Activated T-helper 2 cell treated with anti-CD3 and anti-CD28 coated beads, Interferon-gamma antibody, Interleukin-2, Interleukin-4, amounts not matched to agents 10 μg/mL and 5 μg/mL and 100 μg/mL, durations not matched to agents 14 hours and 24 hours and 36 hours (primary cell): ENCODE measurements at regions not wholly inside any gene's neighbourhood (a gene's known extent, or its start where the extent isn't known, plus 50 kb on each side); places are given as distances from the start of the nearest gene placed in this dataset.

Experiments used
- DNase-seq: peaks from one replicate; pipeline ENCODE4 v3.0.0; 2021; ENCODE audit warnings: low spot score
- H3K27ac Mint-ChIP-seq: one replicate; pipeline ENCODE4 v1.8.0; 2021; ENCODE audit warnings: mixed read lengths
- H3K27me3 Mint-ChIP-seq: one replicate; pipeline ENCODE4 v1.8.0; 2021; ENCODE audit warnings: low read depth, mixed read lengths
- H3K36me3 Mint-ChIP-seq: one replicate; pipeline ENCODE4 v1.8.0; 2021; ENCODE audit warnings: low read depth, mixed read lengths
- H3K4me1 Mint-ChIP-seq: one replicate; pipeline ENCODE4 v1.8.0; 2021; ENCODE audit warnings: low read depth, mixed read lengths
- H3K4me3 Mint-ChIP-seq: one replicate; pipeline ENCODE4 v1.8.0; 2021; ENCODE audit warnings: low read depth, mild to moderate bottlenecking, moderate library complexity, mixed read lengths
- H3K9me3 Mint-ChIP-seq: one replicate; pipeline ENCODE4 v1.8.0; 2021; ENCODE audit warnings: mixed read lengths
- intact Hi-C: fragments of 100-400 bp; cut with micrococcal nuclease; formaldehyde crosslinking; loops from one replicate; pipeline ENCODE4 v1.15.1; 2023

- Mint-ChIP-seq H3K4me1 (no peaks in the 10 kb centered on the region), H3K4me3 (no peak overlapping the region), H3K9me3 (peaks cover 17% of the 10 kb centered on the region), H3K27ac (no peak overlapping the region), H3K36me3 (no peaks in the 10 kb centered on the region), H3K27me3 (no peaks in the 10 kb centered on the region)
- intact Hi-C loops = no loop called here
- DNase-seq = no peak
Observed at GRCh38 chr18:65329010-65329409, 421.8 kb upstream of the CDH7 start.

GRCh38 chr18:65326805-65327204 is 424.0 kb upstream of the CDH7 start:
- DNase-seq = no peak
- H3K9me3 Mint-ChIP-seq = peaks cover 9% of the 10 kb centered on the region
- H3K4me1 Mint-ChIP-seq = no peaks in the 10 kb centered on the region
- H3K4me3 Mint-ChIP-seq = no peak overlapping the region
- no peaks in the 10 kb centered on the region for H3K36me3 Mint-ChIP-seq
- no peak overlapping the region for H3K27ac Mint-ChIP-seq
- no peaks in the 10 kb centered on the region for H3K27me3 Mint-ChIP-seq
- intact Hi-C loops = no loop called here

- H3K4me1 Mint-ChIP-seq = no peaks in the 10 kb centered on the region
- H3K4me3 Mint-ChIP-seq = no peak overlapping the region
- no peak overlapping the region for H3K27ac Mint-ChIP-seq
- peaks cover 26% of the 10 kb centered on the region for H3K9me3 Mint-ChIP-seq
- H3K36me3 Mint-ChIP-seq = no peaks in the 10 kb centered on the region
- DNase-seq = no peak
- H3K27me3 Mint-ChIP-seq = no peaks in the 10 kb centered on the region
- intact Hi-C loops = no loop called here
Observed at GRCh38 chr18:65322895-65323294, 427.9 kb upstream of the CDH7 start.

DNA sequence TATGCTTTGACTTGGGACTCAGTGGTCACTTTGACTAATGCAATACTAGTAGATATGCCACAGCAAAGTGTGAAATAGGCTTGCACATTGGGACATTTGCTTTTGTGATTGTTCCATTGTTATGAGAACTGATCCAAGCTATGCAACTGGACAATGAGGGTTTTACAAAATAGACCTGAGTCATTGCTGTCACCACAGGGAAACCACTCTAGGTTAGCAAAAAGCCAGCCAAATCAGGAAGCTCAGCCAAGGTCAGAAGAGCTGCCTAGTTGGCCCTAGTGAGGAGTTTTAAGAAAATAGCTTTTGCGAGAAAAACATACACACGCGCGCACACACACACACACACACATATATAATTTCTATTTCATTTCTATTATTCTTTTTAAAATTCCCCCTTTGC is 452.4 kb upstream of the CDH7 start:
- Mint-ChIP-seq H3K9me3 (peaks cover 9% of the 10 kb centered on the region), H3K27ac (no peak overlapping the region), H3K27me3 (no peaks in the 10 kb centered on the region), H3K4me3 (no peak overlapping the region), H3K36me3 (no peaks in the 10 kb centered on the region), H3K4me1 (no peaks in the 10 kb centered on the region)
- intact Hi-C loops = no loop called here
- DNase-seq = no peak

- H3K27ac Mint-ChIP-seq = no peak overlapping the region
- no peak for DNase-seq
- intact Hi-C loops = no loop called here
- H3K36me3 Mint-ChIP-seq = no peaks in the 10 kb centered on the region
- H3K27me3 Mint-ChIP-seq = no peaks in the 10 kb centered on the region
- H3K4me1 Mint-ChIP-seq = no peaks in the 10 kb centered on the region
- H3K4me3 Mint-ChIP-seq = no peak overlapping the region
- H3K9me3 Mint-ChIP-seq = peaks cover 25% of the 10 kb centered on the region
Observed at GRCh38 chr18:65288908-65289307, 461.9 kb upstream of the CDH7 start.

- H3K27me3 Mint-ChIP-seq = no peaks in the 10 kb centered on the region
- H3K4me1 Mint-ChIP-seq = no peaks in the 10 kb centered on the region
- no peak overlapping the region for H3K4me3 Mint-ChIP-seq
- no peak overlapping the region for H3K27ac Mint-ChIP-seq
- H3K36me3 Mint-ChIP-seq = no peaks in the 10 kb centered on the region
- H3K9me3 Mint-ChIP-seq = peaks cover 29% of the 10 kb centered on the region
- no peak for DNase-seq
- intact Hi-C loops = no loop called here
Observed at GRCh38 chr18:65287652-65288051, 463.2 kb upstream of the CDH7 start.

DNA sequence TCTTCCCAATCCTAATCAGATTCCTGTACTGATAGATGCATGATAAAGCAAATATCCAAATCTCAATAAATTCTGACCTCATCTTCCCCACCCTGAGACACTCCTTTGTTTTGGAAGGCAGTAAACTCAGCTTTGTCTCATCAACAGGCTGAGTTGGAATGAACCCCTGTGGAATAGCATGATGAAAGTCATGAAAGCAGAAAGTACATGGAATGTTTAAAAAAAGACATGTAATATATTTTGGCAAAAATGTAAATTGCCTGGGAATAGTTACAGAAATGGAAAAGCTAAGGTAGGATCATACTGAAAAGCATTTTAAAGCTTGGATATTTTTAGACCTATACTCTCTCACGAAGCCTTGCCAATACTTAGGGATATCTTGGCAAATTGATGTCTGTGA is 468.7 kb upstream of the CDH7 start:
- H3K36me3 Mint-ChIP-seq = no peaks in the 10 kb centered on the region
- peaks cover 33% of the 10 kb centered on the region for H3K9me3 Mint-ChIP-seq
- intact Hi-C loops = no loop called here
- H3K27ac Mint-ChIP-seq = no peak overlapping the region
- no peak overlapping the region for H3K4me3 Mint-ChIP-seq
- H3K27me3 Mint-ChIP-seq = no peaks in the 10 kb centered on the region
- no peaks in the 10 kb centered on the region for H3K4me1 Mint-ChIP-seq
- no peak for DNase-seq

DNA sequence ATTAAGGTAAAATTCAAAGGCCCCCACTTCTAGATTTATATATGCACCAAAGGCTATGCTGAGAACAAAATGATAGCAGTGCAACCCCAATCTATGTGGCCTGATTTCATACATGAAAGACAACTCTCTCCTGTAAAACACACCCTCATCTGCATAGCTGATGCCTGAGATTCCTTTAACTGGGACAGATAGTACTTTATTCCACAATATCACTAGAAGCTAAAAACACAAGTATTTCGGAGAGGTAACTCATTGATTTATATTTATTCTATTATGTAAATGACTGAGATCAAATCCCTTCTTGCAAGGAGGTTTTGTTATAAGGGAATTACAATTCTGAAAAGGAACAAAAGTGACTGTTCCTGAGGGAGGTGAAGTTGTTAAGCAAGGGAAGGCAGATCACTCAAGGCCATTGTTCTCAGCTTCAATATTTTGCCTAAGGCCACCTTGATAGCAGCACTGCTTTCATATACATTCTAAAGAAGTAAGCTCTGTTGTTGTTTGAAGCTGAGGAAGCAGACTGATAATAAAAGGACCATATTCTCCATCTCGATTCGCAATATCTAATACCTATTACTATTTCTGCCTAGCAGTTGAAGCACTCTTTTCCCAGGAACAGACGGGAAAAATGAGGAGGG is 471.0 kb upstream of the CDH7 start:
- Mint-ChIP-seq H3K4me3 (no peak overlapping the region), H3K9me3 (peaks cover 36% of the 10 kb centered on the region), H3K4me1 (no peaks in the 10 kb centered on the region), H3K27me3 (no peaks in the 10 kb centered on the region), H3K36me3 (no peaks in the 10 kb centered on the region), H3K27ac (no peak overlapping the region)
- intact Hi-C loops = no loop called here
- no peak for DNase-seq

- H3K27me3 Mint-ChIP-seq = no peaks in the 10 kb centered on the region
- H3K4me1 Mint-ChIP-seq = no peaks in the 10 kb centered on the region
- H3K4me3 Mint-ChIP-seq = no peak overlapping the region
Observed at GRCh38 chr18:65278939-65279667, 471.7 kb upstream of the CDH7 start.

GRCh38 chr18:65269375-65269774 is 481.4 kb upstream of the CDH7 start:
- intact Hi-C loops = no loop called here

More at GRCh38 chr18:65278939-65279667, 471.7 kb upstream of the CDH7 start:
- intact Hi-C loops = no loop called here
- peaks cover 37% of the 10 kb centered on the region for H3K9me3 Mint-ChIP-seq
- DNase-seq = no peak
- H3K36me3 Mint-ChIP-seq = no peaks in the 10 kb centered on the region
- no peak overlapping the region for H3K27ac Mint-ChIP-seq

DNA sequence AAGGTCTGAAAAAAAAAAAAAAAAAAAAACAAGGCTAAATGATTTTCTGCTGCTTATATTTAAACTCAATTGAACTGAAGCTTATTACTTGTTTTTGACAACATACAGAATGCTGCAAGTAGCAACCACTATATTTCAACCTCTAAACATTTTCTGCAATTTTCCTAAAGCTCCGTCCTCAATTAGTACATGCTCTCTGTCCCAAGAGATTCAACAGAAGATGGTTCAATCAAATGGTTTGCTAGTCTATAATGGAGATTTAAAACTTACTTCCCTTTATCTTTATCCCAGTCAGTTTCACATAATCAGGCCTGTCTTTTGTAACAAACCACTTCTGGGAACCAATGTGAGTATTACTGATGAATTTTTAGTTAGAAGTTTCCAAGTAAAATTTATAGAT is 485.1 kb upstream of the CDH7 start:
- Mint-ChIP-seq H3K27me3 (no peaks in the 10 kb centered on the region), H3K4me1 (no peaks in the 10 kb centered on the region), H3K4me3 (no peak overlapping the region), H3K9me3 (peaks cover 14% of the 10 kb centered on the region), H3K36me3 (no peaks in the 10 kb centered on the region), H3K27ac (no peak overlapping the region)
- intact Hi-C loops = no loop called here
- DNase-seq = no peak

More at GRCh38 chr18:65269375-65269774, 481.4 kb upstream of the CDH7 start:
- Mint-ChIP-seq H3K9me3 (peaks cover 5% of the 10 kb centered on the region), H3K4me1 (no peaks in the 10 kb centered on the region), H3K36me3 (no peaks in the 10 kb centered on the region), H3K27ac (no peak overlapping the region), H3K27me3 (no peaks in the 10 kb centered on the region), H3K4me3 (no peak overlapping the region)
- no peak for DNase-seq

- Mint-ChIP-seq H3K4me1 (no peaks in the 10 kb centered on the region), H3K36me3 (no peaks in the 10 kb centered on the region), H3K9me3 (peaks cover 23% of the 10 kb centered on the region), H3K4me3 (no peak overlapping the region), H3K27me3 (no peaks in the 10 kb centered on the region), H3K27ac (no peak overlapping the region)
- intact Hi-C loops = no loop called here
- no peak for DNase-seq
Observed at GRCh38 chr18:65260030-65260429, 490.8 kb upstream of the CDH7 start.

- Mint-ChIP-seq H3K27me3 (no peaks in the 10 kb centered on the region), H3K4me1 (no peaks in the 10 kb centered on the region), H3K4me3 (no peak overlapping the region), H3K27ac (no peak overlapping the region), H3K9me3 (peaks cover 26% of the 10 kb centered on the region), H3K36me3 (no peaks in the 10 kb centered on the region)
- no peak for DNase-seq
- intact Hi-C loops = no loop called here
Observed at GRCh38 chr18:65259403-65259802, 491.4 kb upstream of the CDH7 start.
